GM21528 (cell line): ENCODE measurements at regions not wholly inside any gene's neighbourhood (a gene's known extent, or its start where the extent isn't known, plus 50 kb on each side); places are given as distances from the start of the nearest gene placed in this dataset.

Experiments used
- ATAC-seq: cut with Tn5 transposase; IDR thresholded peaks from one replicate; pipeline ENCODE4 v1.9.1; 2021; ENCODE audit warnings: mild to moderate bottlenecking, moderate library complexity; ENCODE audit not compliant: unreplicated experiment, low FRiP score

DNA sequence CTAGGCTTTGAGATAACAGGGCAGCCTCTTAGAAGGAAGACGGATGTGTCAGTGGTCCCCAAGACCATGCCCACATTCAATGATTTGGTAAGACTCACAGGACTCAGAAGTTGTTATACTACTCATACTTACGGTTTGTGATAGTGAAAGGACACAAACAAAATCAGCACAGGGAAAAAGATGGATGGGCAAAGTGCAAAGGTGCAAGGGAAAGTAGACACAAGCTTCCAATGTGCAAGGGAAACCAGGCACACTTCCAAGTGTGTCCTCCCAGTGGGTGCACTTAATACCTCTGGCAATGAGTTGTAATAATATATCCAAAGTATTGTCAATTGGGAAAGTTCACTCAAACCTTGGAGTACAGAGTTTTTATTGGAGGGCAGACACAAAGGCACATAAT lies 53.8 kb upstream of the VCX start:
- no peak for ATAC-seq

GRCh38 chrX:7788334-7788733 lies 54.6 kb upstream of the VCX start:
- no peak for ATAC-seq

- no peak for ATAC-seq
Observed at GRCh38 chrX:7787714-7788113, 55.3 kb upstream of the VCX start.

- no peak for ATAC-seq
Observed at GRCh38 chrX:7784580-7784979, 58.4 kb upstream of the VCX start.

- no peak for ATAC-seq
Observed at GRCh38 chrX:7779644-7780043, 63.3 kb upstream of the VCX start.

DNA sequence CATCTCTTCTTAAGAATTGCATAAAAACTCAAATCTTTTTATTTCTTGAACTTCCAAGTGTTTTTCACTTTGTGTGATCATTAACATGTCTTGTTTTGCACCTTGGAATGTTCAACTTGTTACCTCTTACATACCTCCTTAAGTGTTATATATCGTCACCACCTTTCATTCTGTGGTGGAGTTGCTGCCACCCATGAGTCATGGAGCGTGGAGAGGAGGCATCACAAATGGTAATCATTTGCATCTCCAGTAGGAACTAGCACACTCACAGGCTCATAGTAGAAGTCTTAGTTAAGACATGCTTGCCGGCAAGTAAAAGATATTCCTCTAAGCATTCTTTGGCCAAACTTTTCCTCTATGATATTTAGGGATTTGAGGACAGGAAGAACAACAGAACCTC lies 67.0 kb upstream of the VCX start:
- ATAC-seq = no peak

DNA sequence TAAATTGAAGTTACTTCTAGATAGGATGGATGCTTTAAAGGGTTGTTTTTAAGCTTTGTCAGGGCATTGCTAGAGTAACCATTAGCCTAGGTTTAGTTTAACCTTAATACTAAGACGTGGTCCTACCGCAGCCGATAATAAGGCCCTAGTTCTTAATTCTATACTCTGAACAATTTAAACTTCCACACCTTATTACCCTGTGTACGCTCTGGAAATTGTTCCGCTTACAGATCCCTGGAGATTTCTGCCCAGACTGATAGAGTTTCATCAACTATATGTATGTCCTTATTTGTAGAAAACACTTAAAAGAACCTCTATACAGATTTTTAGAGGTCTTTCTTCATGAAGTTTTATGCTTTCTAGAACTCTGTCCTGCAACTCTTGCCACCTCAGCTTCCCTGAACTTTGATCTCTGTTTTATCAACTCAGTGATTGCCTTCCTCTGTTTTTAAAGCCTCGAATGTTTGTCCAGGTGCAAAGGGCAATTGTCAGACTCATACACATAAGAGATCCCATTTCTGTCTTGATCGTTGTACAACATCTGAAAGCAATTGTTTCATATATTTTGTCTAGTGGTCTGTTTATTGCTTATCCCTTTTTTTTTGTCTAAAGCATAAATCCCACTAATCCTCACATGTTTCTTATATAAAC lies 71.1 kb upstream of the VCX start:
- no peak for ATAC-seq

DNA sequence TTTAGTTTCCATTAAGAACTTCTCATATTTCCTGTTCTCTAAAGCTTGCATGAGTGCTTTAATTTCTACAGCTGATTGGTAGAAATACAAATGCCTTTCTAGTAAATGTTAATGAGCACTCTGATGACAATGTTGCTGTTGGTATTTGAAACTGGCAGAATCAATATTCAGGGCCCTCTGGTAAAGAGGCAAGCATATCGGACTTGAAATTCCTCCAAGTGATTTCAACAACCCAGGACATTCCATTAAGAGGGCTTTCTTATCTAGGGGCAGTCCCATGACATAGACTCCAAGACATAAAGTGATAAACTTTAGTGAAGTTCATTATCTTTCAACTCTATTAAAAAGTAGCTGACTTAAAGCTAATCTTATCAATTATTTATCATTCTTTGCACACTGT lies 83.1 kb upstream of the VCX start:
- ATAC-seq = no peak

- ATAC-seq = no peak
Observed at GRCh38 chrX:7746856-7747255, 96.1 kb upstream of the VCX start.

DNA sequence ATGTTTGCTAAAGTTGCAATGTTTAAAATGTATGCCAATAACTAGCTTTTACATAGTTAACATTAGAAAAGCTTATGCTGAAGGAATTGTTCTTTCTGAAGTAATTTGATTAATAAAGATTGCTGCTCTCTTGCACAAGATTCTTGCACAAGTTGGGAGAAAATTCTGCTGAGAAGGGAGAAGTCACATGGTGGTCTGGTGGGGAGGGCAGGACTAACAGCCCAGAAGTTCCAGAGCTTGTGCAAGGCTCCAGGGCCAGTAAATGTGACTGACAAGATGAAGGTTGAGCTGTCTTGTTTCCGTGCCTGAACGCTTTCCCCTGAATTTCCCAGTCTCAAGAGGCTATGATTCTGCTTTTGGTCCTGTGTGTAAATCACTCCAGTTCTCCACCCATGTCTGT lies 112.9 kb upstream of the VCX start:
- ATAC-seq = no peak

GRCh38 chrX:7720519-7720918 lies 122.5 kb upstream of the VCX start:
- no peak for ATAC-seq

- no peak for ATAC-seq
Observed at GRCh38 chrX:7714351-7714750, 128.6 kb upstream of the VCX start.

DNA sequence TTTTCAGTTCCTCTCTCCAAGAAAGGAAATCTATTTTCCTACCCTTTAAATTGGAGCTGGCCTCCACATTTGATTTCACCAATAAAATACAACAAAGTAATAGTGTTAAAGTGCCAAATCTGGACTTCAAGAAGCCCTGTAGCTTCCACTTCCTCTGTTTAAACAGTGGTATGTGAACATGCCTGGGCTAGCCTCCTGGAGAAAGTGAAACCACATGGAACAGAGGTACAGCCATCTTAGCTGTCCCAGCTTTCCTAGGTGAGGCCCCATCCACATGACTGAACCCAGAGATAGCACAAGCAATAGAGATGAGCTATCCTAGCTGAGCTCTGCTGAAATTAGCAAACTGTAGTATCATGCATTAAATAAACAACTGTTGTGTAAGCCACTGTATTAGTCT lies 131.8 kb upstream of the VCX start:
- ATAC-seq = no peak

GRCh38 chrX:7709845-7710244 lies 133.1 kb upstream of the VCX start:
- no peak for ATAC-seq

DNA sequence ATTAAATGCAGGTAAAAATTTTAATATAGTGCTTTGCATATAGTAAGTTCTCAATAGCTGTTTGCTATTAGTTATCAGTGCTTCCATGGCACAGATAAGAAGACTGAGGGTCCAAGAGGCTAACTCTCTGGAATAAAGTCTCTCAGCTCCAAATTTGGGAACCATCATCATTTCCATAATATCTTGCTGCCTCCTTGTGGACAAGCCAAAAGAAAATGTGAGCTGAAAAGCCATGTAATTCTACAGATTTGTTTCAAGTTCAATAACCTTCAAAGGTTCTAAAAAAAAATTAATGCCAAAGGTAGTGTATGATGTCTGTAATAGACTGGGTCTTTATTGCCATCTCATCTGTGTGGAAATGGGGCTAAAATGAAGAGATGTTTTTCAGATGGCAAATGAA lies 136.9 kb upstream of the VCX start:
- ATAC-seq = no peak

- no peak for ATAC-seq
Observed at GRCh38 chrX:7704205-7704604, 138.8 kb upstream of the VCX start.

- ATAC-seq = no peak
Observed at GRCh38 chrX:7698248-7698647, 144.7 kb upstream of the VCX start.

- no peak for ATAC-seq
Observed at GRCh38 chrX:7690842-7691241, 152.1 kb upstream of the VCX start.

DNA sequence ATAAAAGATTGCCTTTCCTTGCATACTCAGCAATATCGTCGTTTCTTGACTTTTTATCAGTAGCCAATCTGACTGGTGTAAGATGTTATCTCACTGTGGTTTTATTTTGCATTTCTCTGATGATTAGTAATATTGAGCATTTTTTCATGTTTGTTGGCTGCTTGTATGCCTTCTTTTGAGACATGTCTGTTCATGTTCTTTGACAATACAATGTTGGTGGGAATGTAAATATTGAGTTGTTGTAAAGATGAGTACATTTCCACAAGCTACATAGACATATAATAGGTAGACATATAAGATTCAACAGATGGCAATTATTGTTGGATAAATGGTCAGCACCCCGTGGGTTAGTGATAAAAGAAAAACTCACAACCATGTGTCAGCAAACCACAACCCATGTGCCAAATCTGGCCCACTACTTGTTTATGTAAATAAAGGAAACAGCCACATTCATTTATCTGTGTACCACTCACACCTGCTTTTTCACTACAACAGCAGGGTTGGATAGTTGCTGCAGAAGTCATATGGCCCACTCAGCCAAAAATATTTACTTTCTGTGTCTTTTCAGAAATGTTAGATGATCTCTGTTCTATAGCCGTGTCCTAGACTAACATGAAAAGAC lies 153.1 kb upstream of the VCX start:
- no peak for ATAC-seq

DNA sequence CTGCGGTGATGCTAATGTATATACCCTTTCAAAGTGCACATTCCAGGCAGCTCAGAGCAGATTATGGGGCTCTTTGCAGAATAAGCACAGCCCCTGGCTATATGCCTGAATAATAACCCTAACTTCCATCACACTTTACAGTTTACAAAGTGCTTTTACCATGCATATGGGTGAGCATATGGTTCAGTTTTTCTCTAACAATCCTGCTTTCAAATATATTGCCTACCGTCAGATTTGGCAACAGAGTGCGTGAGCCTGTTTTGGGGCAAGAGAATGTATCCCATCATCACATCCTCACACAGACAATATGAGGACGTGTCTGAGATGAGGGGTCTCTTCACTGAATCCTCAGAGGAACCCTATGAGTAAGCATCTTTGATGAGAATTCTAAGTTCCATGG lies 162.8 kb upstream of the VCX start:
- ATAC-seq = no peak

DNA sequence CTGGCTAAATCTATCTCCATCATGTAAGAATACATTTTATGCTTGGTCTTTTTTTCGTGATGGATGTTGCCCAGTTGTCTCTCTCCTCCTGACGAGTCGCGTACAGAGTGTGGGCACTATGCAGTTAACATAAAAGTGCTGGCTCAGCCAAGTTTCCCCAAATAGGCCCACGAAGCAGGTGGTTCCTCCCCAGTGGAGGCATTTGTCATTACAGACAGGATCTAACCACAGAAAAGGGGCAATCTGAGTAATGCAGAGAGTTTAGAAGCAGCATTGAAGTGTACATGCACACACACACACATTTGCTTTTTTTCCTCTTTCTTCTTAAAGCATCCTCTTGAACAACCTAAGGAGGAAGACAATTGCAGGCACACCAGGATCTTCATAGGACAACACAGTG lies 188.7 kb upstream of the VCX start:
- no peak for ATAC-seq

GRCh38 chrX:7647831-7648230 lies 195.1 kb upstream of the VCX start:
- no peak for ATAC-seq

DNA sequence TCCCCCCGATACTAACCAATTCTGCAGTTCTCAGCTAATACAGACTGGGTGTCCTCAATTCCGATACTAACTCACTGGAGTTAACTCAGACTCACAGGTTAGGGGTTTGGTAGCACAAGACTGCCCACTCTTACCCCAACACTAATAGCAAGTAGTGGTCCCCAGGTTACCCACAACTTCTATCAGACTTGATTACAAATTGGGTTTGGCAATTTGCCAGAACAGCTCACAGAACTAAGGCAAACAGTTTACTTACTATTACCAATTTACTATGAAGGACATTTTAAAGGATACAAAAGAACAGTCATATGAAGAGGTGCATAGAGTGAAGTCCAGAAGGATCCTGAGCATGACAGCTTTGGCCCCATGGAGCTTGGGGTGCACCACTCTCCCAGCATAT lies 201.8 kb upstream of the VCX start:
- no peak for ATAC-seq
